A549 (cell line): ENCODE measurements at regions not wholly inside any gene's neighbourhood (a gene's known extent, or its start where the extent isn't known, plus 50 kb on each side); places are given as distances from the start of the nearest gene placed in this dataset.

Experiments used
- CHD4 ChIP-seq: fragments of 200-600 bp; sonication (generic); IDR thresholded peaks from 2 replicates; pipeline ENCODE4 v1.6.1; 2016; ENCODE audit warnings: antibody characterized with exemption, mild to moderate bottlenecking, borderline replicate concordance
- HOXB5 ChIP-seq: fragments of 250-450 bp; sonication (Bioruptor Pico); IDR thresholded peaks from 2 replicates; pipeline ENCODE4 v1.5.0; 2020; ENCODE audit warnings: mild to moderate bottlenecking, moderate library complexity
- MAFK ChIP-seq: fragments of 450-650 bp; IDR thresholded peaks from 2 replicates; pipeline ENCODE4 v1.6.1; 2014; ENCODE audit not compliant: partially characterized antibody
- RAD21 ChIP-seq, 2 experiments: fragments of >200 bp in 1 of 2; sonication (Bioruptor Twin) in 1 of 2; formaldehyde crosslinking in 1 of 2; IDR thresholded peaks in 1 of 2; conservative IDR thresholded peaks in 1 of 2; 2 replicates in 1 of 2; 3 replicates in 1 of 2; pipeline ENCODE4 v1.6.1; 2012 to 2018; ENCODE audit warnings: inconsistent platforms in 1 of 2
- RFX5 ChIP-seq: fragments of 450-650 bp; IDR thresholded peaks from 2 replicates; pipeline ENCODE4 v1.7.1; 2014; ENCODE audit warnings: antibody characterized with exemption, mild to moderate bottlenecking, moderate library complexity

DNA sequence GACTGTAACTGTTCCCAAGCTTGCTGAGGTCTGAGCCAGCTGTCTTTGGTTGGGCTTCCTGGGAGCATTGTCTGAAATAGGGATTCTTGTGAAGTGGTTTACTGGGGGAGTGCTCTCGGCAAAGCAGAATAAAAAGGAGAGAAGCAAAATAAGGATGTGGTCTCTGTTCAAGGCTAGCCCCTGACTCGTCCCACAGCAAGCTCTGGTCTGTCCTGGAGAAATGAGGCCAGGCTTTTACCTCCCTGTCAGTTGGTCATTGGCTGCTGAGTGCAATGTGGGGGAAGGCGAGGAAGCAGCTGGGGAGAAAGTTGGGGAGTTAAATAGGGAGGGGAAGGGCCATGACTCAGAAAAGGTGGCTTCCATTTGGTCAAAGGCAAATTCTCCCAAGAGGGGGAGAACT lies 303.9 kb upstream of the DUSP10 start:
- TF ChIP-seq RFX5, result no peak
- TF ChIP-seq RAD21 (conservative IDR thresholded peaks at IDR 0.05 in 1 of 2, IDR thresholded peaks at IDR 0.05 in 1 of 2), result no peak
- no peak for TF ChIP-seq MAFK
- TF ChIP-seq HOXB5 (CRISPR knock-in tag), result no peak
- no peak for TF ChIP-seq CHD4
